GM12878 (cell line): ENCODE measurements at regions not wholly inside any gene's neighbourhood (a gene's known extent, or its start where the extent isn't known, plus 50 kb on each side); places are given as distances from the start of the nearest gene placed in this dataset.

Source experiments
- BCL11A ChIP-seq: IDR thresholded peaks from 2 replicates; pipeline ENCODE4 v1.6.1; 2011; ENCODE audit warnings: low read depth, low read length
- EGR1 ChIP-seq, 2 experiments: IDR thresholded peaks; 1 replicate in 1 of 2; 2 replicates in 1 of 2; pipeline ENCODE4 v1.6.1; 2011 to 2012; ENCODE audit warnings: low read depth in 2 of 2, low read length in 2 of 2, borderline replicate concordance in 1 of 2, mild to moderate bottlenecking in 1 of 2, moderate library complexity in 1 of 2
- HCFC1 ChIP-seq: fragments of 150-350 bp; IDR thresholded peaks from 2 replicates; pipeline ENCODE4 v1.6.1; 2014; ENCODE audit warnings: low read length
- IRF3 ChIP-seq: fragments of 450-650 bp; IDR thresholded peaks from 2 replicates; pipeline ENCODE4 v1.6.1; 2014; ENCODE audit warnings: mild to moderate bottlenecking
- IRF4 ChIP-seq: IDR thresholded peaks from 2 replicates; pipeline ENCODE4 v1.6.1; 2011; ENCODE audit warnings: low read depth, low read length
- KDM1A ChIP-seq: fragments of 200-600 bp; sonication (generic); IDR thresholded peaks from 2 replicates; pipeline ENCODE4 v1.6.1; 2016; ENCODE audit warnings: borderline replicate concordance
- MYB ChIP-seq: fragments of 150-350 bp; IDR thresholded peaks from 2 replicates; pipeline ENCODE4 v1.6.1; 2014; ENCODE audit warnings: mild to moderate bottlenecking, low read depth, low read length, borderline replicate concordance
- NBN ChIP-seq: fragments of 450-650 bp; IDR thresholded peaks from 2 replicates; pipeline ENCODE4 v1.6.1; 2016
- RAD21 ChIP-seq: IDR thresholded peaks from 2 replicates; pipeline ENCODE4 v1.6.1; 2011; ENCODE audit warnings: mild to moderate bottlenecking, low read depth, low read length, moderate library complexity; ENCODE audit not compliant: insufficient read depth
- RELA ChIP-seq: fragments of 450-650 bp; IDR thresholded peaks from 2 replicates; pipeline ENCODE4 v1.8.0; 2014; ENCODE audit warnings: borderline replicate concordance; ENCODE audit not compliant: partially characterized antibody
- SIN3A ChIP-seq: IDR thresholded peaks from 2 replicates; pipeline ENCODE4 v1.6.1; 2012; ENCODE audit warnings: low read depth, low read length, improper control_type of control experiment
- SMC3 ChIP-seq: IDR thresholded peaks from 2 replicates; pipeline ENCODE4 v1.6.1; 2011; ENCODE audit warnings: low read length, improper control_type of control experiment, borderline replicate concordance
- SREBF1 ChIP-seq: IDR thresholded peaks from 2 replicates; pipeline ENCODE4 v1.6.1; 2012; ENCODE audit warnings: mild to moderate bottlenecking, low read length
- ZNF274 ChIP-seq: IDR thresholded peaks from one replicate; pipeline ENCODE4 v1.8.0; 2011; ENCODE audit not compliant: insufficient read length, insufficient read depth
- ZNF687 ChIP-seq: fragments of 450-650 bp; IDR thresholded peaks from 2 replicates; pipeline ENCODE4 v1.6.1; 2017; ENCODE audit warnings: mild to moderate bottlenecking, moderate library complexity
- ZSCAN29 ChIP-seq: fragments of 450-650 bp; IDR thresholded peaks from 2 replicates; pipeline ENCODE4 v1.6.1; 2017; ENCODE audit warnings: mild to moderate bottlenecking, moderate library complexity
- TF ChIP-seq, protein P1 (sequence below): fragments of 450-650 bp; IDR thresholded peaks from 2 replicates; pipeline ENCODE4 v1.6.1; 2018; ENCODE audit warnings: mild to moderate bottlenecking, low read depth, moderate library complexity; ENCODE audit not compliant: partially characterized antibody
- TF ChIP-seq, protein P2 (sequence below): fragments of 450-650 bp; IDR thresholded peaks from 2 replicates; pipeline ENCODE4 v1.6.1; 2017; ENCODE audit warnings: mild to moderate bottlenecking
- TF ChIP-seq, protein P3 (sequence below): IDR thresholded peaks from 2 replicates; pipeline ENCODE4 v1.6.1; 2012; ENCODE audit warnings: low read length, inconsistent platforms

GRCh38 chr17:72421128-72422092, 300.6 kb downstream of the SOX9 start (continued):
- TF ChIP-seq, protein P1, sequence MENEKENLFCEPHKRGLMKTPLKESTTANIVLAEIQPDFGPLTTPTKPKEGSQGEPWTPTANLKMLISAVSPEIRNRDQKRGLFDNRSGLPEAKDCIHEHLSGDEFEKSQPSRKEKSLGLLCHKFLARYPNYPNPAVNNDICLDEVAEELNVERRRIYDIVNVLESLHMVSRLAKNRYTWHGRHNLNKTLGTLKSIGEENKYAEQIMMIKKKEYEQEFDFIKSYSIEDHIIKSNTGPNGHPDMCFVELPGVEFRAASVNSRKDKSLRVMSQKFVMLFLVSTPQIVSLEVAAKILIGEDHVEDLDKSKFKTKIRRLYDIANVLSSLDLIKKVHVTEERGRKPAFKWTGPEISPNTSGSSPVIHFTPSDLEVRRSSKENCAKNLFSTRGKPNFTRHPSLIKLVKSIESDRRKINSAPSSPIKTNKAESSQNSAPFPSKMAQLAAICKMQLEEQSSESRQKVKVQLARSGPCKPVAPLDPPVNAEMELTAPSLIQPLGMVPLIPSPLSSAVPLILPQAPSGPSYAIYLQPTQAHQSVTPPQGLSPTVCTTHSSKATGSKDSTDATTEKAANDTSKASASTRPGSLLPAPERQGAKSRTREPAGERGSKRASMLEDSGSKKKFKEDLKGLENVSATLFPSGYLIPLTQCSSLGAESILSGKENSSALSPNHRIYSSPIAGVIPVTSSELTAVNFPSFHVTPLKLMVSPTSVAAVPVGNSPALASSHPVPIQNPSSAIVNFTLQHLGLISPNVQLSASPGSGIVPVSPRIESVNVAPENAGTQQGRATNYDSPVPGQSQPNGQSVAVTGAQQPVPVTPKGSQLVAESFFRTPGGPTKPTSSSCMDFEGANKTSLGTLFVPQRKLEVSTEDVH, result no peak
- TF ChIP-seq MYB (no peak), RAD21 (peak; percentile 12; the same call in 1 of the 2 replicates), EGR1 (IDR thresholded peaks at IDR 0.05; ENCODE audit: borderline replicate concordance in 1 of 2, low read depth in 2 of 2, low read length in 2 of 2) (no peak), RELA (peak; percentile 41), BCL11A (peak; percentile 97), IRF4 (peak; percentile 95), IRF3 (no peak), SMC3 (no peak), ZSCAN29 (no peak), NBN (peak; percentile 82), ZNF687 (peak; percentile 98), HCFC1 (no peak), SIN3A (no peak), KDM1A (no peak), SREBF1 (no peak), ZNF274 (no peak)
- TF ChIP-seq, protein P2, sequence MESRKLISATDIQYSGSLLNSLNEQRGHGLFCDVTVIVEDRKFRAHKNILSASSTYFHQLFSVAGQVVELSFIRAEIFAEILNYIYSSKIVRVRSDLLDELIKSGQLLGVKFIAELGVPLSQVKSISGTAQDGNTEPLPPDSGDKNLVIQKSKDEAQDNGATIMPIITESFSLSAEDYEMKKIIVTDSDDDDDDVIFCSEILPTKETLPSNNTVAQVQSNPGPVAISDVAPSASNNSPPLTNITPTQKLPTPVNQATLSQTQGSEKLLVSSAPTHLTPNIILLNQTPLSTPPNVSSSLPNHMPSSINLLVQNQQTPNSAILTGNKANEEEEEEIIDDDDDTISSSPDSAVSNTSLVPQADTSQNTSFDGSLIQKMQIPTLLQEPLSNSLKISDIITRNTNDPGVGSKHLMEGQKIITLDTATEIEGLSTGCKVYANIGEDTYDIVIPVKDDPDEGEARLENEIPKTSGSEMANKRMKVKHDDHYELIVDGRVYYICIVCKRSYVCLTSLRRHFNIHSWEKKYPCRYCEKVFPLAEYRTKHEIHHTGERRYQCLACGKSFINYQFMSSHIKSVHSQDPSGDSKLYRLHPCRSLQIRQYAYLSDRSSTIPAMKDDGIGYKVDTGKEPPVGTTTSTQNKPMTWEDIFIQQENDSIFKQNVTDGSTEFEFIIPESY, result no peak
- TF ChIP-seq, protein P3, sequence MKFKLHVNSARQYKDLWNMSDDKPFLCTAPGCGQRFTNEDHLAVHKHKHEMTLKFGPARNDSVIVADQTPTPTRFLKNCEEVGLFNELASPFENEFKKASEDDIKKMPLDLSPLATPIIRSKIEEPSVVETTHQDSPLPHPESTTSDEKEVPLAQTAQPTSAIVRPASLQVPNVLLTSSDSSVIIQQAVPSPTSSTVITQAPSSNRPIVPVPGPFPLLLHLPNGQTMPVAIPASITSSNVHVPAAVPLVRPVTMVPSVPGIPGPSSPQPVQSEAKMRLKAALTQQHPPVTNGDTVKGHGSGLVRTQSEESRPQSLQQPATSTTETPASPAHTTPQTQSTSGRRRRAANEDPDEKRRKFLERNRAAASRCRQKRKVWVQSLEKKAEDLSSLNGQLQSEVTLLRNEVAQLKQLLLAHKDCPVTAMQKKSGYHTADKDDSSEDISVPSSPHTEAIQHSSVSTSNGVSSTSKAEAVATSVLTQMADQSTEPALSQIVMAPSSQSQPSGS, result peak; percentile 94
